WERI-Rb-1 (cell line): ENCODE measurements at regions not wholly inside any gene's neighbourhood (a gene's known extent, or its start where the extent isn't known, plus 50 kb on each side); places are given as distances from the start of the nearest gene placed in this dataset.

Experiments used
- DNase-seq: peaks from one replicate; pipeline ENCODE4 v3.0.0-alpha.2; 2020
- H3K27ac ChIP-seq: fragments of 250-450 bp; sonication (Bioruptor Pico); 2 replicates; pipeline ENCODE4 v1.5.1; 2020; ENCODE audit warnings: mild to moderate bottlenecking, moderate library complexity
- H3K27me3 ChIP-seq: fragments of 250-450 bp; sonication (Bioruptor Pico); 2 replicates; pipeline ENCODE4 v1.5.1; 2021; ENCODE audit warnings: mild to moderate bottlenecking, low read depth, moderate library complexity; ENCODE audit not compliant: insufficient read depth, severe bottlenecking
- H3K36me3 ChIP-seq: fragments of 250-450 bp; sonication (Bioruptor Pico); 2 replicates; pipeline ENCODE4 v1.5.1; 2020; ENCODE audit warnings: mild to moderate bottlenecking, moderate library complexity
- H3K4me3 ChIP-seq: 2 replicates; pipeline ENCODE4 v1.5.1; 2011; ENCODE audit warnings: low read depth, mild to moderate bottlenecking, control low read depth, low read length
- H3K9me3 ChIP-seq: fragments of 250-450 bp; sonication (Bioruptor Pico); 2 replicates; pipeline ENCODE4 v1.5.1; 2021; ENCODE audit warnings: mild to moderate bottlenecking, moderate library complexity; ENCODE audit not compliant: severe bottlenecking
- CTCF ChIP-seq: IDR thresholded peaks from 2 replicates; pipeline ENCODE4 v1.5.1; 2011; ENCODE audit warnings: low read depth, mild to moderate bottlenecking, control low read depth, inconsistent platforms, low read length

DNA sequence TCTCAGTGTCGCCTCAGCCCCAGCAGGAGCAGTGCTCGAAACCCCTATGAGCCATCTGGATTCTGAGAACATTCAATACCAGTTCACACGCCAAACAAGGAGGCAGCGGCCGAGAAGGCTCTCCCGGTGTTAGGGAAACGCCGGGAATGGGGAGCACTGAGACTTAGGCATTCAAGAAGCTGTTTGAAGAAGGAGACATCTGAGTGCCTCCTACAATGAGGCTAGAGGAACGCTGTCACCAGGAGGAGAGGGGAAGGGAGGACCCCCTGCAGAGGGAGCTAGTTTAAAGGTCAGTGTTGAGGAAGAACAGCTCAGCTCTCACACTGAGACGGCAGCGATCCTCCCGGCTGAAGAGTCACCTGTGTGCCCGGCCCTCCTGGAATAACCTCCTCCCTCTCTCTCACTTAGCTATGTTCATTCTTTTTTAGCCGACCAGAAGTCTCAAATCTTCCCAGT is 69.9 kb downstream of the SERPINA3 start:
- Histone ChIP-seq H3K9me3 (no peaks in the 10 kb centered on the region), H3K4me3 (no peak overlapping the region), H3K36me3 (no peaks in the 10 kb centered on the region), H3K27me3 (no peaks in the 10 kb centered on the region), H3K27ac (no peak overlapping the region)
- no peak for DNase-seq
- no peak for TF ChIP-seq CTCF

DNA sequence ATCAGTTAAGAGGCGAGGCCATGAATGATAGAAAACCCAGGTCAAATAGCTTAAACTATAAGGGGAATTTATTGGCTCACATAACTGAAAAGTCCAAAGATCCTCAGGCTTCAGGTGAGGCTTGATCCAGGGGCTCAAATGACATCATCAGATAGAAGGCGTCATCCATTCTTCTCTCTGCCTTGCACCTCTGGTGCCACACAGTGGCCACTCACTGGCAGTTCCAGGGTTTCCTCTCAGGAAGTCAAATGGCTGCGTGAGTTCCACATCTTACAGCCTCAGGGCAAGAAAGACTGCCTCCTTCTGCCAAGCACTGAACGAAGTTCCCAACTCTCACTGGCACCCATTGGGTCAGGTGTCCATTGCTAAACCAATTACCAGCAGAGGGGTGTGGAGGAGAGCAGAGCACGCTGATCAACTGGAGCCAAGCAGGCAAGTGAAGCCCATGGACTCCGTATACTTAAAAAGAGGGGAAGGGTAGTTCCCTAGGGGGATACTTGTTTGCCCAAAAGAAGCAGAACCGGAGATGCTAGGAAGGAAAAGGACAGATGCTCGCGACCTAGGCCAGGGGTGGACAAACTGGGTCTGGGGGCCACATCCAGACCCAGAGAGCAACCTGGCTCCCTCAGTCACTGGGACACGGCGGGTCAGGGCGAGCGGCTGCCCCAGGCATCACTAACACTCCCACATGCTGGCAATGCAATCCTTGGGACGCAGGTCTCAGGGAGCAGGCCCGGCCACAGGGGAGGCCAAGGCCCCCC is 69.3 kb downstream of the SERPINA3 start:
- H3K27ac ChIP-seq = no peak overlapping the region
- no peaks in the 10 kb centered on the region for H3K27me3 ChIP-seq
- no peak overlapping the region for H3K4me3 ChIP-seq
- H3K9me3 ChIP-seq = no peaks in the 10 kb centered on the region
- no peaks in the 10 kb centered on the region for H3K36me3 ChIP-seq
- peak; percentile 56 for DNase-seq
- peak; percentile 82 for TF ChIP-seq CTCF

DNA sequence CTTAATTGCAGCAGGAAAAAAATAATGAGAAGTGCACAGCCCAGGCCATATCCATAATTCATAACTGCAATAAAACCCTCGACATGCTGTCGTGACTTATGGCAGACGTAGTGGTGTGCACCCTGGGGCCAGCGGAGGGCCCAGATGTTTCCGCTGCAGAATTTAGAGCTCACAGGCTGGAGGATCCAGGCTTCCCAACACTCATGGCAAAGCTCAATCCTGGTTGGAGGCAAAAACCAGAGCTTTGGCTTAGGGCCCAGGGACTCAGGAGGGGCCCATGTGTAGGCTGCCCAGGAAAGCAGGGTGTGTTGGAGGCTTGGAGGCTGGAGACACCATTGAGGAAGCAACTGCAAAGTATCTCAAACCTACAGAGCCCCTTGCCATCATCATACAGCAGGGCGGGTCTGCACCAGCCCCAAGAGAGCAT is 68.7 kb downstream of the SERPINA3 start:
- no peak for TF ChIP-seq CTCF
- no peak overlapping the region for H3K27ac ChIP-seq
- DNase-seq = no peak

GRCh38 chr14:94679937-94680861 is 68.0 kb downstream of the SERPINA3 start:
- H3K36me3 ChIP-seq = no peaks in the 10 kb centered on the region
- no peaks in the 10 kb centered on the region for H3K9me3 ChIP-seq
- no peak for TF ChIP-seq CTCF
- H3K27me3 ChIP-seq = no peaks in the 10 kb centered on the region
- DNase-seq = peak; percentile 32
- no peak overlapping the region for H3K4me3 ChIP-seq
- peak overlapping the region; percentile 56 for H3K27ac ChIP-seq

More for the DNA sequence above, 68.7 kb downstream of the SERPINA3 start:
- no peaks in the 10 kb centered on the region for H3K9me3 ChIP-seq
- no peaks in the 10 kb centered on the region for H3K27me3 ChIP-seq
- H3K36me3 ChIP-seq = no peaks in the 10 kb centered on the region
- no peak overlapping the region for H3K4me3 ChIP-seq

GRCh38 chr14:94679106-94679810 is 67.1 kb downstream of the SERPINA3 start:
- peak overlapping the region; percentile 56 for H3K27ac ChIP-seq

More at GRCh38 chr14:94679106-94679810, 67.1 kb downstream of the SERPINA3 start:
- Histone ChIP-seq H3K36me3 (no peaks in the 10 kb centered on the region), H3K4me3 (no peak overlapping the region), H3K27me3 (no peaks in the 10 kb centered on the region), H3K9me3 (no peaks in the 10 kb centered on the region)
- no peak for TF ChIP-seq CTCF
- DNase-seq = peak; percentile 84
